SH-SY5Y (cell line): ENCODE measurements at regions not wholly inside any gene's neighbourhood (a gene's known extent, or its start where the extent isn't known, plus 50 kb on each side); places are given as distances from the start of the nearest gene placed in this dataset.

Experiments used
- GATA2 ChIP-seq: IDR thresholded peaks from 2 replicates; pipeline ENCODE4 v1.6.1; 2011; ENCODE audit warnings: mild to moderate bottlenecking, low read depth, low read length
- GATA3 ChIP-seq: IDR thresholded peaks from 2 replicates; pipeline ENCODE4 v1.6.1; 2011; ENCODE audit warnings: low read depth, mild to moderate bottlenecking, low read length, moderate library complexity

DNA sequence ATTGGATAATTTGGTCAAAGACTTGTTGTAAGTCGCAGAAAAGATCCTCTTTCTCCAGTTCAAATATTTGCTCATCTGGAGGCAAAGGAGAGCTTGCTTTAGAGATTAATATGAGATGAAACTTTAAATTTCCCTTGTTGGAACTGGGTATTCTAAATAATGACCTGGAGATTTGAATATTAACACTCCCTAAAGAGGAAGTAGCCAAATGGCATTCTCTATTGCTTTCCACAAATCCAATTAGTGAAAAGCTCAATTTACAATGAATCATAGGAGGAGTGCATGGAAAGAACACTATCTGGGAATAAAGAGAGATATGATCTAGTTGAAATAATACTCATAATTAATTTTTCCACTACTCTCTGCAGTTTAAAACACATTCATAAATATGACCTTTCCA is 641.6 kb upstream of the TENM4 start:
- TF ChIP-seq GATA2: no peak
- TF ChIP-seq GATA3: no peak
